PC-9 (cell line): ENCODE measurements at regions not wholly inside any gene's neighbourhood (a gene's known extent, or its start where the extent isn't known, plus 50 kb on each side); places are given as distances from the start of the nearest gene placed in this dataset.

Source experiments
- EZH2 ChIP-seq: fragments of 200-600 bp; sonication (generic); IDR thresholded peaks from 2 replicates; pipeline ENCODE4 v1.8.0; 2017; ENCODE audit warnings: antibody characterized with exemption, low read depth
- TF ChIP-seq, protein P1 (sequence below): fragments of 200-600 bp; sonication (generic); conservative IDR thresholded peaks from 2 replicates; pipeline ENCODE4 v1.6.1; 2017; ENCODE audit warnings: mixed run types, antibody characterized with exemption, mild to moderate bottlenecking, moderate library complexity

GRCh38 chr2:160628811-160629210, 135.2 kb upstream of the RBMS1 start:
- TF ChIP-seq EZH2, result no peak
- TF ChIP-seq, protein P1, sequence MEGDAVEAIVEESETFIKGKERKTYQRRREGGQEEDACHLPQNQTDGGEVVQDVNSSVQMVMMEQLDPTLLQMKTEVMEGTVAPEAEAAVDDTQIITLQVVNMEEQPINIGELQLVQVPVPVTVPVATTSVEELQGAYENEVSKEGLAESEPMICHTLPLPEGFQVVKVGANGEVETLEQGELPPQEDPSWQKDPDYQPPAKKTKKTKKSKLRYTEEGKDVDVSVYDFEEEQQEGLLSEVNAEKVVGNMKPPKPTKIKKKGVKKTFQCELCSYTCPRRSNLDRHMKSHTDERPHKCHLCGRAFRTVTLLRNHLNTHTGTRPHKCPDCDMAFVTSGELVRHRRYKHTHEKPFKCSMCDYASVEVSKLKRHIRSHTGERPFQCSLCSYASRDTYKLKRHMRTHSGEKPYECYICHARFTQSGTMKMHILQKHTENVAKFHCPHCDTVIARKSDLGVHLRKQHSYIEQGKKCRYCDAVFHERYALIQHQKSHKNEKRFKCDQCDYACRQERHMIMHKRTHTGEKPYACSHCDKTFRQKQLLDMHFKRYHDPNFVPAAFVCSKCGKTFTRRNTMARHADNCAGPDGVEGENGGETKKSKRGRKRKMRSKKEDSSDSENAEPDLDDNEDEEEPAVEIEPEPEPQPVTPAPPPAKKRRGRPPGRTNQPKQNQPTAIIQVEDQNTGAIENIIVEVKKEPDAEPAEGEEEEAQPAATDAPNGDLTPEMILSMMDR, result no peak
